CMK (cell line): ENCODE measurements at regions not wholly inside any gene's neighbourhood (a gene's known extent, or its start where the extent isn't known, plus 50 kb on each side); places are given as distances from the start of the nearest gene placed in this dataset.

Experiments
- DNase-seq: peaks from one replicate; pipeline ENCODE4 v3.0.0-alpha.2; 2010; ENCODE audit warnings: low read depth

GRCh38 chr7:41294556-41295454 lies 408.1 kb downstream of the INHBA start:
- DNase-seq, result no peak

GRCh38 chr7:41292487-41292886 lies 410.4 kb downstream of the INHBA start:
- no peak for DNase-seq

GRCh38 chr7:41287559-41288335 lies 415.1 kb downstream of the INHBA start:
- DNase-seq, result no peak

GRCh38 chr7:41280491-41280890 lies 422.4 kb downstream of the INHBA start:
- no peak for DNase-seq

GRCh38 chr7:41277561-41277960 lies 425.3 kb downstream of the INHBA start:
- no peak for DNase-seq

GRCh38 chr7:41275255-41275654 lies 427.6 kb downstream of the INHBA start:
- DNase-seq, result no peak

GRCh38 chr7:41274179-41274578 lies 428.7 kb downstream of the INHBA start:
- no peak for DNase-seq

GRCh38 chr7:41272664-41273063 lies 430.2 kb downstream of the INHBA start:
- DNase-seq, result no peak

- DNase-seq, result no peak
Measured at GRCh38 chr7:41268878-41269277, 434.0 kb downstream of the INHBA start.

- no peak for DNase-seq
Measured at GRCh38 chr7:41261080-41261479, 441.8 kb downstream of the INHBA start.

- no peak for DNase-seq
Measured at GRCh38 chr7:41257660-41258059, 445.2 kb downstream of the INHBA start.

GRCh38 chr7:41256186-41256945 lies 446.5 kb downstream of the INHBA start:
- no peak for DNase-seq

- DNase-seq, result no peak
Measured at GRCh38 chr7:41255716-41256115, 447.2 kb downstream of the INHBA start.

- DNase-seq, result no peak
Measured at GRCh38 chr7:41255113-41255512, 447.8 kb downstream of the INHBA start.

- DNase-seq, result no peak
Measured at GRCh38 chr7:41252957-41253356, 449.9 kb downstream of the INHBA start.

- no peak for DNase-seq
Measured at GRCh38 chr7:41252551-41252950, 450.3 kb downstream of the INHBA start.

- DNase-seq, result no peak
Measured at GRCh38 chr7:41247143-41247865, 455.6 kb downstream of the INHBA start.

GRCh38 chr7:41245916-41246315 lies 457.0 kb downstream of the INHBA start:
- no peak for DNase-seq

GRCh38 chr7:41244246-41244645 lies 458.6 kb downstream of the INHBA start:
- no peak for DNase-seq

GRCh38 chr7:41241641-41242040 lies 461.2 kb downstream of the INHBA start:
- DNase-seq, result no peak

GRCh38 chr7:41239596-41239995 lies 463.3 kb downstream of the INHBA start:
- no peak for DNase-seq

GRCh38 chr7:41238851-41239331 lies 464.0 kb downstream of the INHBA start:
- no peak for DNase-seq
